CD4-positive, alpha-beta T cell treated with Interleukin-10 for 1 hour (primary cell): ENCODE measurements at regions not wholly inside any gene's neighbourhood (a gene's known extent, or its start where the extent isn't known, plus 50 kb on each side); places are given as distances from the start of the nearest gene placed in this dataset.
"Not testable (repeated sequence)": the region's sequence is repeated elsewhere in the genome, so short reads cannot be mapped to it uniquely, and the experiment has no call there.

Experiments used
- DNase-seq: peaks from one replicate; pipeline ENCODE4 v3.0.0-alpha.2; 2020

- no peak for DNase-seq
These were observed 1676.0 kb upstream of the NUDT12 start for GRCh38 chr5:105238561-105238960.

- no peak for DNase-seq
These were observed 1668.0 kb upstream of the NUDT12 start for GRCh38 chr5:105230516-105231157.

- DNase-seq, result no peak
These were observed 1655.4 kb upstream of the NUDT12 start for GRCh38 chr5:105218018-105218417.

- no peak for DNase-seq
These were observed 1650.5 kb upstream of the NUDT12 start for GRCh38 chr5:105213078-105213477.

GRCh38 chr5:105207066-105207465 is 1644.5 kb upstream of the NUDT12 start:
- no peak for DNase-seq

GRCh38 chr5:105197531-105197930 is 1634.9 kb upstream of the NUDT12 start:
- DNase-seq, result no peak

GRCh38 chr5:105195765-105196164 is 1633.2 kb upstream of the NUDT12 start:
- DNase-seq, result no peak

- no peak for DNase-seq
These were observed 1610.3 kb upstream of the NUDT12 start for GRCh38 chr5:105172918-105173317.

GRCh38 chr5:105168806-105169205 is 1606.2 kb upstream of the NUDT12 start:
- no peak for DNase-seq

GRCh38 chr5:105167092-105167491 is 1604.5 kb upstream of the NUDT12 start:
- no peak for DNase-seq

GRCh38 chr5:105163547-105163946 is 1601.0 kb upstream of the NUDT12 start:
- DNase-seq, result no peak

- not testable (repeated sequence) for DNase-seq
These were observed 1600.0 kb upstream of the NUDT12 start for GRCh38 chr5:105162557-105162956.

- no peak for DNase-seq
These were observed 1595.9 kb upstream of the NUDT12 start for GRCh38 chr5:105158526-105158925.

GRCh38 chr5:105150323-105150722 is 1587.7 kb upstream of the NUDT12 start:
- no peak for DNase-seq

GRCh38 chr5:105146867-105147266 is 1584.3 kb upstream of the NUDT12 start:
- DNase-seq, result no peak

GRCh38 chr5:105145152-105145551 is 1582.6 kb upstream of the NUDT12 start:
- DNase-seq, result no peak

- DNase-seq, result no peak
These were observed 1571.7 kb upstream of the NUDT12 start for GRCh38 chr5:105134328-105134727.

GRCh38 chr5:105133087-105133486 is 1570.5 kb upstream of the NUDT12 start:
- DNase-seq, result no peak

GRCh38 chr5:105132581-105132980 is 1570.0 kb upstream of the NUDT12 start:
- DNase-seq, result no peak

- no peak for DNase-seq
These were observed 1568.5 kb upstream of the NUDT12 start for GRCh38 chr5:105131045-105131444.

- DNase-seq, result no peak
These were observed 1539.0 kb upstream of the NUDT12 start for GRCh38 chr5:105101577-105101976.

- no peak for DNase-seq
These were observed 1526.4 kb upstream of the NUDT12 start for GRCh38 chr5:105088961-105089360.

GRCh38 chr5:105088102-105088501 is 1525.5 kb upstream of the NUDT12 start:
- no peak for DNase-seq

GRCh38 chr5:105057893-105058292 is 1495.3 kb upstream of the NUDT12 start:
- no peak for DNase-seq

GRCh38 chr5:105057001-105057436 is 1494.4 kb upstream of the NUDT12 start:
- DNase-seq, result no peak
